Dedifferentiated amniotic fluid mesenchymal stem cell (primary cell): ENCODE measurements at regions not wholly inside any gene's neighbourhood (a gene's known extent, or its start where the extent isn't known, plus 50 kb on each side); places are given as distances from the start of the nearest gene placed in this dataset.

Experiments
- DNase-seq: peaks from one replicate; pipeline ENCODE4 v3.0.0-alpha.2; 2016; ENCODE audit errors: extremely low spot score

DNA sequence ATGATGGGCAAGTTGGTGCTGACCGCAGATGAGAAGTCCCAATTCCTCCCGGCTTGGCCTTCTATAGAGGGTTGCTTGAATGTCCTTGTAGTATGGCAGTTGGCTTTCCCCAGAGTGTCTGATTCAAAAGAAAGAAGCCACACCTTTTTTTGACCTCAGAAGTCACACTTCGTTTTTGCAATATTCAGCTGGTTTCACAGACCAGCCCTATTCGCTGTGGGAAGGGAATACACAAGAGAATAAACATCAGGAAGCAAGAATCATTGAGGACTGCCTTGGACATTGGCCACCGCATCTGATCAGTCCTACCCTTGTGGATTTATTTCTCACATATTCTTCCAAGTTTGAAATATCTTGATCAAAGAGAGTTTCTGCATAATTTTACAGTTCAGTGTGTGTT, 228.6 kb upstream of the SUCLG2 start:
- DNase-seq = no peak

GRCh38 chr3:67876261-67876660, 221.8 kb upstream of the SUCLG2 start:
- no peak for DNase-seq

DNA sequence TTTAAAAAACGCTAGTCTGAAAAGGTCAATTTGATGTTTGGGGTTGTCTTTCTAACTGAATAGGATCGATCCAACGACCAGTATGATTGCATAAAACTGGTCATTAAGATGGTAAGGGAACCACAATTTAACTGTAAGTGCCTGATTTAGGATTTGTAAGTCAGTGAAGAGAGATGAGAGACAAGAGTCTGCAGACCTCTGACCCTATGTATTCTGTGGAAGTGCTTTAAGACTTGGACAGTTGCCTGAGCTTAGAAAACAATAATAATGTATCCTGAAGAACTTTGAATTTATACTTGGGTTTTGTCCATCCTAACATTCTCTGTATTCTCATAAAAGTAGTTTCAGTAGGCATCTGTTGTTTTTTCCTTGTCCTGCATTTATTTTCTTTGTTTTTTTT, 221.4 kb upstream of the SUCLG2 start:
- no peak for DNase-seq

DNA sequence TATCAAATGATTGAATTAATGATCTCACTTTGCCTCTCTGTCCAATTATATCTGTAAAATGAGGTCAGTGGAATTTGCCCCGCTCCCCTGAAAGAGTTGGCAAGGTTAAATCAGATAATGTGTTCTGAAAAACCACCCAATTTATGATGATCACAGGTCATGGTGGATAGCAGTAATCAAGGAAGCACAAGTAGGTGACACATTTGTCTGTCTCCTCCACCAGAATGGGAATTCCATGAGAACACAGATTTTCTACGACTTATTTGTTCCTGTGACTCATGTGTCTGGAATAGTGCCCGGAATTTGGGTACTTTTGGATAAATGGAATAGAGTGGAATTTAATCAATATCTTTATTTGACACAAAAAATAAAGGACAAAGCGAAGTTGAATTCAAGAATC, 220.9 kb upstream of the SUCLG2 start:
- no peak for DNase-seq

- DNase-seq = no peak
Measured at GRCh38 chr3:67870477-67870876, 216.1 kb upstream of the SUCLG2 start.

DNA sequence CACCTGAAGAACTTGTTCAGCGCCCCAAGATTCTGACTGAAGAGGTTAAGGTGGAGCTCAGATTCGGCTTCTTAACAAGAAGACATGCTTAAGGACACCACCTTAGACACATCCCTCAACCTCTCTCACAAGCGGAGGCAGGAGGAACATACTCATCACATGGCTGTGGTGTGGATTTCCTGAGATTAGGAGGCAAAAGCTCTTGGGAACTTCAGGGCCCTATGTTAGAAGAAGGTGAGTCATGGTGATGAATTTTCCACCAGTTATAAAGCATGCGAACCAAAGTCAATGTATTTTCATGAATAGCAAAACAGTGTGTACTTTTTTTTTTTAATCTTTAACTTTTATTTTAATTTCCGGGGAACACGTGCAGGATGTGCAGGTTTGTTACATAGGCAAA, 212.2 kb upstream of the SUCLG2 start:
- no peak for DNase-seq

DNA sequence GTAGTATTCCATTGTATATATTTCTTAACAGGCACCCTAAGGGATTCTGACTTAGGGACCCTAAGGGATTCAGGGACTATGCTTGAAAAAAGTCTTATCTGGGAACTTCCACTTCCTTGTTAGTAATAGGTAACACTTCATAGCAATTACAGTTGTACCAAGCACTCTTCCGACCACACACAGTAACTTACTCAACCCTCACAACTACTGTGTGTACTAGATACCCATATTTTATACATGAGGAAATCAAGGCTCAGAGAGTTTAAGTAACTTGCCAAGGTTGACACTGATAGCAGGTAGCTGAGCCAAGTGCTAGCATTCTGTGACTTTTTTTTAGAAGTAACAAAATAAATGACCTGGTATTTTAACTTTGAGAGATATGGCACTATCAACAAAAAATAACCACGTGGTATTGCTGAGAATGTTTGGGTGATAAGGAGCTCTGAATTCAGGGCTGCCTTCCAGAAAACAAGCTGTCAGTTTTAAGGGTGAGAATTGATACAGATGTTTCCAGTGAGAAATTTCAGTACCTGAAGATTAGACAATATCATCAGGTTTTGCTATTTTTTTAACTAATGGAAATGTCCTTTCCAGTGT, 210.3 kb upstream of the SUCLG2 start:
- no peak for DNase-seq

- no peak for DNase-seq
Measured at GRCh38 chr3:67863869-67864268, 209.5 kb upstream of the SUCLG2 start.

GRCh38 chr3:67860429-67860828, 206.0 kb upstream of the SUCLG2 start:
- no peak for DNase-seq

- DNase-seq = no peak
Measured at GRCh38 chr3:67858492-67858891, 204.1 kb upstream of the SUCLG2 start.

- DNase-seq = no peak
Measured at GRCh38 chr3:67856718-67857117, 202.3 kb upstream of the SUCLG2 start.

DNA sequence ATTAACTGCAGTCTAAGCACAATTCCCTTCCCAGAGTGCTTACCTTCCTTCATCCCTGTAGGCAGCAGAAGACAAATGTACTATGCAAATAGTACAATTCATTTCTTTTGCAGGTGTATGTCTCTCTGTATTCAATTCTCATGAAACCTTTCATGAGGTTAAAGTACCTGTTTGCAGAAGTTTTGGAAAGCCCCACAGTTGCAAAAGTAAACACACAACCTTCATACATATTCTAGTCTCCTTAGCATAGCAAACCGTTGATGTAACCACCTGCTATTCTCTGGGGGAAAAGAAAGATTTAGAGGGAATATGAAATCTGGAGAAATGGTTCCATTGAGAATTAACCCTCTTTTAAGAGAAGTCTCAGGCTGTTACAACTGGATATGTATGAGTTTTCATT, 200.3 kb upstream of the SUCLG2 start:
- no peak for DNase-seq

GRCh38 chr3:67853520-67853919, 199.1 kb upstream of the SUCLG2 start:
- no peak for DNase-seq

GRCh38 chr3:67848299-67848698, 193.9 kb upstream of the SUCLG2 start:
- DNase-seq = no peak

- DNase-seq = no peak
Measured at GRCh38 chr3:67846166-67846565, 191.8 kb upstream of the SUCLG2 start.

- no peak for DNase-seq
Measured at GRCh38 chr3:67832817-67833216, 178.4 kb upstream of the SUCLG2 start.

DNA sequence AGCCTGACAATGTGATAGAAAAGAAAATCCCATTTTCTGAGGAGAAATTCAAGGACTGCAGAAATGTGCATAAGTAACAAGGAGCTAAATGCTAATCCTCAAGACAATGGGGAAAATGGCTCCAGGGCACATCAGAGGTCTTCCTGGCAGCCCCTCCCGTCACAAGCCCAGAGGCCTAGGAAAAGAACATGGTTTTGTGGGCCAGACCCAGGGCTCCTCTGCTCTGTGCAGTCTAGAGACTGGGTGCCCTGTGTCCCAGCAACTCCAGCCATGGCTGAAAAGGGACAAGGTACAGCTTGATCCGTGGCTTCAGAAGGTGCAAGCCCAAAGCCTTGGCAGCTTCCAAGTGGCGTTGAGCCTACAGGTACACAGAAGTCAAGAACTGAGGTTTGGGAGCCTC, 176.8 kb upstream of the SUCLG2 start:
- no peak for DNase-seq

DNA sequence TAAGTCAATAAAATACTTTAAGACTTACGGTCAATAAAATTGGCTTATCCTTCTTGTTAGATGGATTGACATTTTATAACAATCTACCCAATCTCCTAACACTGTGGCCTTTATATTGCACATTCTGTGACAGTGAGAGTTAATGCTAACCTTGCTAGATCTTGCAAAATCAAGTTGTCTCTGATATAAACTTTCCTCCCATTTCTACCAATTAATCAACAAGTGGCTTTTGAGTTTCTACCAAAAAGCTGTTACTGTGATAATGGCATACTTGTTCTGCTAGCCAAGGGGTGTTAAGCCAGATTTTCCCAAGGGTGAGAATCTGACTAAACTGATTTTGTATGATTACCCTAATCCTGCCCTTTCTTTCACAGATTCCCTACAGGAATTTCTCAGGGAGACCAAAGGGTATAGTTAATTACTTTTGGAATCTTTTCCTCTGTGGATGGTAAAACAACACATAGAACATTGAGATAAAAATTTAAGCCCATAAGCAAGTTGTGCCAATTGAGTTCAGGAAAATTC, 174.1 kb upstream of the SUCLG2 start:
- no peak for DNase-seq

DNA sequence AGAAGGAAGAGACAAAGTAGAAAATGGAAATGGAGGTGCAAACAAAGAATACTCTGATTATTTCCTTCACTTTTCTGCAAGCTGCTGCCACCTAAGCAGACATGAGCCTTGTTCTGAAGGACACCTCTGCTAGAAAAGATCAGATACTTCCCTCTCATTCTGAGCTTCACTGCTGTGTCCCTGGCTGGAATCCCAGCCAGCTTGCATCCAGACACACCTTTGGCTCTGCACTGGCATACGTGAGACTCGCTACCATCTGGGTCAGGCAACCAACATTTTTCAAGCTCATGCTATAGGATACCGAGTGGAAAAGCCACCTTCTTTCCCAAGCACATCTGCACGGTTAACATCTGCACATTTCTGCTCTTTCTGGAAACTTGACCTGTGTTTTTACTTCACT, 166.7 kb upstream of the SUCLG2 start:
- DNase-seq = no peak

- no peak for DNase-seq
Measured at GRCh38 chr3:67819447-67819846, 165.0 kb upstream of the SUCLG2 start.

GRCh38 chr3:67809370-67809935, 155.0 kb upstream of the SUCLG2 start:
- no peak for DNase-seq

DNA sequence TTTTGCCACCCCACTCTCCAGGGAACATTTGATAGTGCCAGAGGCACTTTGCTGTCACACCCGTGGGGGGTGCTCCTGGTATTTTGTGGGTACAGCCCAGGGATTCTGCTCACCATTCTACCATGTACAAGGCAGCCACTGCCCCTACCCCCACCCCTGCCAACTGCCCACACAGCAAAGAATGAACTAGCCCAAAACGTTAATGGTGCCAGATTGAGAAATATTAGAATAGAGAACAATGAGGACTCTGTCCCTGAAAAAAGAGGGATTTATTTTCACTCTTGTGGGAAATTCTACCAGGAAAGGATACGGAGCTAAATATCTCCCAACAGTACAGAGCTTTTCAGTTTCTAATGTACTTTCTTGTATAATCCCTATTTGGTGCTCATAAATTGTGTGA, 154.5 kb upstream of the SUCLG2 start:
- no peak for DNase-seq

DNA sequence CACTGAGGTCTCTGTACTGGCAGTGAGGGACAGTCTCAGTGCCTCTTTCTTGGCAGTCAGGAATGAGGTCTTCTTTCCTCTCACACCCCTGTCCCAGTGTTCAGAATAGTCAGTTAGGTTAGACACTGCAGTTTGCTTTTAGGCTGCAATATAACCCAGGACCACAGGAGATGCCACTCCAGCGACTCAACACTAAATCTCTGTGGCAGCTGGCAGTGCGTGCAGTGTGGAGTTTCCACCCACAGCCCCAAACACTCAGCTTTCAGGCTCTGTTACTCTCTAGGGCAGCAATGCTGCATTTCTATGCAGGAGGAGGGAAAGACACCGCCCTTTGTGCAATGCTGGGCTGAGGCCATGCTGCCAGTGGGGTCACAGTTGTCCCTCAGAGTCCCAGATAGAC, 150.2 kb upstream of the SUCLG2 start:
- DNase-seq = no peak

- DNase-seq = no peak
Measured at GRCh38 chr3:67804089-67804488, 149.7 kb upstream of the SUCLG2 start.
